ENCODE measurements at regions not wholly inside any gene's neighbourhood (a gene's known extent, or its start where the extent isn't known, plus 50 kb on each side); places are given as distances from the start of the nearest gene placed in this dataset.
"Not testable (repeated sequence)": the region's sequence is repeated elsewhere in the genome, so short reads cannot be mapped to it uniquely, and the experiment has no call there.

GRCh38 chr6:4280707-4281106 is 145.3 kb upstream of the ECI2 start:
- DNase-seq = no peak

DNA sequence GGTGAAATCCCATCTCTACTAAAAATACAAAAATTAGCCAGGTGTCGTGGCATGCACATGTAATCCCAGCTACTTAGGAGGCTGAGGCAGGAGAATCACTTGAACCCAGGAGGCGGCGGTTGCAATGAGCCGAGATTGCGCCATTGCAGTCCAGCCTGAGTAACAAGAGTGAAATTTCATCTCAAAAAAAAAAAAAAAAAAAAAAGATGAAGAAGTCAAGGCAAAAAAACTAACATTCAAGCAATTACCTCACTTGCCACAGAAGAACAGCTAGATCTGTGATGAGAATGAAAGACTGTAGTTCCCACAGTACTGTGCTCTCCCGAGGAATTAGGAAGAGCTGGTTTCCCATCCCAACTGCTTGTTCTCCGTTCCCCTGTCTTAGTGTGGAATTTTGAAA is 144.7 kb upstream of the ECI2 start:
- DNase-seq = no peak

- no peak for DNase-seq
Observed at GRCh38 chr6:4274382-4275082, 139.2 kb upstream of the ECI2 start.

DNA sequence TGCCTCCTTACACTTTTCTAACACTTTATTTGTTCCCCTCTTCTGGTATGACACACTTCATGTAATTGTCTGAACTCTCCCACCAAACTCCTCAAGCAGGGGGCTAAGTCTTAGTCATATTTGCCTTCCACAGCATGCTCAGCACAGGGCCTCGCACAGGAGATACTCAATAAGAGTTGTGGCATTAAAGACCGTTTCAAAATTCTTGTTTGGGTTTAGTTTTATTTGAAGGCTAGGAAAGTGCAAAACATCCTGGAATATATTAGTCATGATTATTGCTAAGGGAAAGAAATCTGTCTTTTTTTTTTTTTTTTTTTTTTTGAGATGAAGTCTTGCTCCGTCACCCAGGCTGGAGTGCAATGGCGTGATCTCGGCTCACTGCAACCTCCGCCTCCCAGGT is 137.6 kb upstream of the ECI2 start:
- no peak for DNase-seq

GRCh38 chr6:4271761-4272470 is 136.5 kb upstream of the ECI2 start:
- no peak for DNase-seq

- no peak for DNase-seq
Observed at GRCh38 chr6:4270776-4271175, 135.4 kb upstream of the ECI2 start.

DNA sequence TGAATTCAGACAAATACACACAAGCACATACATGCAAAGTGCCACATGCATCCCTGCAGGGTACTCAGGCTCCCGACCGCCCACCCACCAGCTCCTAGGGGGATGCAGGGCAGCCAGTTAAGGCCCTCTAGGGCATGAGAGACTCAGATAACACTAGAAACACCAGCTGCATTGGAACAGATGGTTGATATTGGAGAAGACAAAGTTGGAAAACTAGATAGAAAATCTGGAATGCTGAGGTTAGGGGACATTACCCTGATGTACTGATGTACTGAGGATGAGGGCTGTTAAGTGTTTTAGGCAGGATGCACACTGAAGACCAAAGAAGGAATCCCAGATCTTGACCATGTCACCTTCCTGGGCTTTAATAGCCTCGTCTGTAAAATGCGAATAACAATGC is 134.6 kb upstream of the ECI2 start:
- DNase-seq = no peak

GRCh38 chr6:4268171-4268570 is 132.8 kb upstream of the ECI2 start:
- no peak for DNase-seq

- no peak for DNase-seq
Observed at GRCh38 chr6:4265740-4266139, 130.4 kb upstream of the ECI2 start.

DNA sequence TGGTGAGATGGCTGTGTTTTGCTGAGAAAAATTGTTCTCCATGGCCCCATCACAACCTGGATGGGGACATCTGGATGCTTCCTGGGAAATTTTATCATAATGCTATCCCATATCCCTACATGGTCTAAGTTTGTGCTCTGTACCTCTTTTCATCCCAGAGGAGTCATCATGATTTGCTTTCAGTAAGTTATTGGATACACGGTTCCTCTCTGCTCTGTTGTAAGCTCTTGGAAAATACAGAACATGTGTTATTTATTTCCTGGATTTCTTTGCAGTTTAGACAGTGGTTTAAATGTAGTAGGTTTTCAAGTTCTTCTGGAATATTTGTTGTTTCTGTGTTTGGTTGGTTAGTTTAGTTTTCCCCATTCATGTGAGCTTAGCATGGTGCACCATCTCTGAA is 129.2 kb upstream of the ECI2 start:
- no peak for DNase-seq

- DNase-seq = no peak
Observed at GRCh38 chr6:4264081-4264480, 128.7 kb upstream of the ECI2 start.

DNA sequence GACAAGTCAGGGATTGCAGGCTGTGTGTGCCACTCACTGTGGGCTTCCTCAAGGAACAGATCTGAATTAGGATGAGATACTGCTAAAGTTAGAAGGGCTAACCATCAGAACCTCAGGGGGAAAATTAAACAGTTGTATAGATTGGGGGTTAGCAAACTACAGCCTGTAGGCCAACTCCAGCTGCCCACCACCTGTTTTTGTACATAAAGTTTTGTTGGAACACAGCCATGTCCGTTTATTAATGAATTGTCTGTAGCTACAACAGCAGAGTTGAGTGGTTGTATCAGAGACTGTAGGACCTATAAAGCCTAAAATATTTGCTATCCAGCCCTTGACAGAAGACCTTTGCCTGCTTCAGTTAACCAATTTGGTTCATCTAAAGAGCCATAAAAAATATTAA is 127.2 kb upstream of the ECI2 start:
- DNase-seq = no peak

GRCh38 chr6:4259391-4259790 is 124.0 kb upstream of the ECI2 start:
- DNase-seq = no peak

- DNase-seq = no peak
Observed at GRCh38 chr6:4258733-4259132, 123.4 kb upstream of the ECI2 start.

GRCh38 chr6:4256969-4257368 is 121.6 kb upstream of the ECI2 start:
- no peak for DNase-seq

DNA sequence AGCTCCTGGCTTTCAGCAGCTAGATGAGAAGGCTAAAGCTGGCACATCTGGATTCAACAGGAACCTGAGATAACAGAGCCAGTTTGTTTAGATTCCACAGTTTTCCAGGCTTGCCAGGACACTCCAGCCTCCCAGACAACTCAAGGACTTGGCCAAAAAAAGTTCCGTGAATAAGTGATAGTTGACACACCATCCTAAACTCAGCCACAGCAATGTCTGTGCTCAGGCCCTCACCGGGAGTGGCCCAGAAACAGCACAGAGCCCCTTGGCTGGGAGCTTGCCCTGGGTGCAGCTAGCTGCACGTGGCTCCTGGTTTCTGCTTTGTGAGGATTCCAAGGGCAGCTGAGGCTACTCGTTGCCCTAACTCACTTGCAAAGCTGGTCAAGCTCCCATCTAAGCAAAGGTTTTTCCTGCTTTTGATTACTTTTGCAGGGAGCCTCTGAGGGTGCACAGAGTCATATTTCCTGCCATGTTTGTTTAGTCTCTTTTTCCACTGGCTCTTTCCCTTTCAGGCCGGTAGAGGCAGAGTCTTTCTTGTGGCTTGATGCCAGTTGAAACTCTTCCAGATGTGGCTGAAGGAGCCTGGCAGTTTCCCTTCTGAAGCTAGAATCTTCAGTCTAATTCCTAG is 118.3 kb upstream of the ECI2 start:
- DNase-seq = no peak

DNA sequence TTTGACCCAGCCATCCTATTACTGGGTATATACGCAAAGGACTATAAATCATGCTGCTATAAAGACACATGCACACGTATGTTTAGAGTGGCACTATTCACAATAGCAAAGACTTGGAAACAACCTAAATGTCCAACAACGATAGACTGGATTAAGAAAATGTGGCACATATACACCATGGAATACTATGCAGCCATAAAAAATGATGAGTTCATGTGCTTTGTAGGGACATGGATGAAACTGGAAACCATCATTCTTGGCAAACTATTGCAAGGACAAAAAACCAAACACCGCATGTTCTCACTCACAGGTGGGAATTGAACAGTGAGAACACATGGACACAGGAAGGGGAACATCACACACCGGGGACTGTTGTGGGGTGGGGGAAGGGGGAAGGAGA is 117.1 kb upstream of the ECI2 start:
- not testable (repeated sequence) for DNase-seq

DNA sequence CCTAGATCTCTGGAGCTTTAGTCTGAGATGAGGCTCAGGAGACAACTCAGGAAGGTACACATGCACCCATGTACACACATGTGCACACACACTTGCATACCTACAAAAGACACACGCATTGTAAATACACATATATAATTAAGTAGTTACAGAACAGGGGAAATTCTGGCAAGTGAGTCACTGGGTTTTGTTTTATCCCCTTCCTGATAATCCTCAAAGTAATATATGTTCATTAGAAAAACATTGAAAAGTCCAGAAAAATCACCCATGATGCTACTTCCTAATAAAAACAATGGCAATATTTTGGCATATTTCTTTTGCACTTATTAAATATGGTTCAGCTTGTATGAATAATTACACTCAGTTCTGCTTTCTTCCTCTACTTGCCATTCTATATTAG is 115.3 kb upstream of the ECI2 start:
- DNase-seq = no peak

- not testable (repeated sequence) for DNase-seq
Observed at GRCh38 chr6:4243832-4244231, 108.5 kb upstream of the ECI2 start.

GRCh38 chr6:4243237-4243636 is 107.9 kb upstream of the ECI2 start:
- DNase-seq = no peak

DNA sequence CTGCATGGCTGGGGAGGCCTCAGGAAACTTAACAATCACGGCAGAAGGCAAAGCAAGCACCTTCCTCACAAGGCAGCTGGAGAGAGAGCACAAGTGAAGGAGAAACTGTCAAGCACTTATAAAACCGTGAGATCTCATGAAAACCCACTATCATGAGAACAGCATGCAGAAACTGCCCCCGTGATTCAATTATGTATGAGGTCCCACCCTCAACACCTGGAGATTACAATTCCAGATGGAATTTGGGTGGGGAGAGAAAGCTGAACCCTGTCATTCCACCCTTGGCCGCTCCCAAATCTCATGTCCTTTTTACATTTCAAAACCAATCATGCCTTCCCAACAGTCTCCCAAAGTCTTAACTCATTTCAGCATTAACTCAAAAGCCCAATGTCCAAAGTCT is 107.2 kb upstream of the ECI2 start:
- DNase-seq = no peak

GRCh38 chr6:4240148-4240547 is 104.8 kb upstream of the ECI2 start:
- DNase-seq = no peak

GRCh38 chr6:4225161-4225872 is 89.9 kb upstream of the ECI2 start:
- DNase-seq = no peak
